ENCODE measurements at regions not wholly inside any gene's neighbourhood (a gene's known extent, or its start where the extent isn't known, plus 50 kb on each side); places are given as distances from the start of the nearest gene placed in this dataset.
"Not testable (repeated sequence)": the region's sequence is repeated elsewhere in the genome, so short reads cannot be mapped to it uniquely, and the experiment has no call there.

- DNase-seq (ENCODE audit: low read depth, low spot score) = peak; percentile 20
Measured at GRCh38 chr5:10018201-10019069, 231.3 kb downstream of the ATPSCKMT start.

GRCh38 chr5:10017786-10018185, 231.9 kb downstream of the ATPSCKMT start:
- no peak for DNase-seq (ENCODE audit: low read depth, low spot score)

GRCh38 chr5:10016559-10016958, 233.1 kb downstream of the ATPSCKMT start:
- not testable (repeated sequence) for DNase-seq (ENCODE audit: low read depth, low spot score)

GRCh38 chr5:10015681-10016080, 234.0 kb downstream of the ATPSCKMT start:
- not testable (repeated sequence) for DNase-seq (ENCODE audit: low read depth, low spot score)

GRCh38 chr5:10009802-10010201, 239.9 kb downstream of the ATPSCKMT start:
- no peak for DNase-seq (ENCODE audit: low read depth, low spot score)

GRCh38 chr5:9987101-9987500, 262.6 kb downstream of the ATPSCKMT start:
- no peak for DNase-seq (ENCODE audit: low read depth, low spot score)

GRCh38 chr5:9977070-9977469, 272.6 kb downstream of the ATPSCKMT start:
- DNase-seq (ENCODE audit: low read depth, low spot score) = no peak

GRCh38 chr5:9976621-9977020, 273.1 kb downstream of the ATPSCKMT start:
- DNase-seq (ENCODE audit: low read depth, low spot score) = no peak

- no peak for DNase-seq (ENCODE audit: low read depth, low spot score)
Measured at GRCh38 chr5:9972059-9972458, 277.6 kb downstream of the ATPSCKMT start.

GRCh38 chr5:9971301-9971700, 278.4 kb downstream of the ATPSCKMT start:
- DNase-seq (ENCODE audit: low read depth, low spot score) = no peak

GRCh38 chr5:9958914-9959313, 290.8 kb downstream of the ATPSCKMT start:
- DNase-seq (ENCODE audit: low read depth, low spot score) = no peak

GRCh38 chr5:9957214-9957613, 292.5 kb downstream of the ATPSCKMT start:
- DNase-seq (ENCODE audit: low read depth, low spot score) = no peak

- no peak for DNase-seq (ENCODE audit: low read depth, low spot score)
Measured at GRCh38 chr5:9956725-9957124, 293.0 kb downstream of the ATPSCKMT start.

GRCh38 chr5:9955586-9955985, 294.1 kb downstream of the ATPSCKMT start:
- no peak for DNase-seq (ENCODE audit: low read depth, low spot score)

GRCh38 chr5:9954869-9955268, 294.8 kb downstream of the ATPSCKMT start:
- DNase-seq (ENCODE audit: low read depth, low spot score) = no peak

GRCh38 chr5:9953691-9954090, 296.0 kb downstream of the ATPSCKMT start:
- no peak for DNase-seq (ENCODE audit: low read depth, low spot score)

GRCh38 chr5:9951865-9952516, 297.7 kb downstream of the ATPSCKMT start:
- DNase-seq (ENCODE audit: low read depth, low spot score) = no peak

GRCh38 chr5:9947944-9948343, 301.7 kb downstream of the ATPSCKMT start:
- no peak for DNase-seq (ENCODE audit: low read depth, low spot score)

GRCh38 chr5:9947225-9947714, 302.4 kb downstream of the ATPSCKMT start:
- DNase-seq (ENCODE audit: low read depth, low spot score) = peak; percentile 78

GRCh38 chr5:9932770-9933169, 302.6 kb upstream of the TAS2R1 start:
- no peak for DNase-seq (ENCODE audit: low read depth, low spot score)

- no peak for DNase-seq (ENCODE audit: low read depth, low spot score)
Measured at GRCh38 chr5:9930156-9930555, 300.0 kb upstream of the TAS2R1 start.

- DNase-seq (ENCODE audit: low read depth, low spot score) = no peak
Measured at GRCh38 chr5:9928326-9928725, 298.2 kb upstream of the TAS2R1 start.
